GM11168 (cell line): ENCODE measurements at regions not wholly inside any gene's neighbourhood (a gene's known extent, or its start where the extent isn't known, plus 50 kb on each side); places are given as distances from the start of the nearest gene placed in this dataset.
"Not testable (repeated sequence)": the region's sequence is repeated elsewhere in the genome, so short reads cannot be mapped to it uniquely, and the experiment has no call there.

ENCODE experiments used
- in situ Hi-C: fragments of 300-500 bp; cut with MboI; formaldehyde crosslinking; loops from one replicate; pipeline ENCODE4 v1.12.0; 2022; ENCODE audit warnings: low sequenced_read_pairs; ENCODE audit not compliant: unreplicated experiment

DNA sequence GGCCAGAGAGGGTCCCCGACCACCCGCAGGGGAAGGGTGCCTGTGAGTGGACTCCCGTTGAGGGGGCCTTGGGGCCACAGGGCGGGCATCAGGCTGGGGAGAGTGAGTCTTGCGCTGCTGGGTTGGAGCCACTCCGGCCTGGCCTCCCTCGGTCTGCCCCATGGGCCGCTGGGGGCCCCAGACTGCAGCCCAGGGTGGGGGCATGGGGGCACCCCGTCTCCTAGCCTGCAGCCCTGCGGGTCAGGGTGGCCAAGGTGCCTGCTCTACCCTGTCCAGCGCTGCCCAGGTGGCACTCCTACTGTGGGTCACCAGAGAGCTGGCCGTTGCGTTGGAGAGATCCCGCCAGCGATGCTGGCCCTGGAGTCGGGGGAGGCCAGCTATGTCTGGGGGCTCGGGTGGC is 186.8 kb downstream of the TMEM121 start:
- in situ Hi-C loops: loop anchor here (25.0 kb wide), 1 partner anchor 624 kb away; no protein-coding TSS in a partner anchor

DNA sequence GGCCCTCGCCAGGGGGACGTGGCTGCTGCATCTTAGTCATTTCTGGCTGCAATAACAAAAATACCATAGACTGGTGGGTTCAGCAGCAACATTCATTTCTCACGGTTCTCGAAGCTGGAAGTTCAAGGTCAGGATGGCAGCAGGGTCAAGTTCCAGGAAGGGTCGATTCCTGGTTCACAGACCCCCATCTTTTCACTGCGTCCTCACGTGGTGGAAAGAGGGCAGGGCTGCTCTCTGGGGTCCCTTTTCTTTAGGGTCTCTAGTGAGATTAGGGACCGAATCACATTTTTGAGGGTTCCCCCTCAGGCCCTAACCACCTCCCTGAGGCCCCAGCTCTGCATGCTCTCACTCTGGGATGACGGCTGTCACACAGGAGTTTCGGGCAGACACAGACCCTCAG is 187.5 kb downstream of the TMEM121 start:
- in situ Hi-C loops: loop anchor here (25.0 kb wide), 1 partner anchor 623 kb away; no protein-coding TSS in a partner anchor

DNA sequence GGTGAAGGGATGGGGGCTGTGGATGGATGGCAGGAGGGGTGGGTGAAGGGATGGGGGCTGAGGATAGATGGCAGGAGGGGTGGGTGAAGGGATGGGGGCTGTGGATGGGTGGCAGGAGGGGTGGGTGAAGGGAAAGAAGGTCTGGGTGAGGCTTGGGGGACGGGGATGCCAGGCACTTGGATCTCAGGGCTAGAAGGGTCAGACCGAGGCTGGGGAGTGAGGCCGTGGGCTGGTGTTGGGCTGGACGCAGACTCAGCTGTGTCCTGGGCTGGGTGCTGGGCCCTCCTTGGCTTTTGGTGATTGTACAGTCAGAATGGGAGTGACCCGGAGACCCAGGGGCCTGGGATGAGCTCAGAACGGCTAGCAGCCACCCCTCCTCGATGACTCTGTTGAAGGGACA is 192.4 kb downstream of the TMEM121 start:
- in situ Hi-C loops: loop anchor here (25.0 kb wide), 1 partner anchor 619 kb away; no protein-coding TSS in a partner anchor

DNA sequence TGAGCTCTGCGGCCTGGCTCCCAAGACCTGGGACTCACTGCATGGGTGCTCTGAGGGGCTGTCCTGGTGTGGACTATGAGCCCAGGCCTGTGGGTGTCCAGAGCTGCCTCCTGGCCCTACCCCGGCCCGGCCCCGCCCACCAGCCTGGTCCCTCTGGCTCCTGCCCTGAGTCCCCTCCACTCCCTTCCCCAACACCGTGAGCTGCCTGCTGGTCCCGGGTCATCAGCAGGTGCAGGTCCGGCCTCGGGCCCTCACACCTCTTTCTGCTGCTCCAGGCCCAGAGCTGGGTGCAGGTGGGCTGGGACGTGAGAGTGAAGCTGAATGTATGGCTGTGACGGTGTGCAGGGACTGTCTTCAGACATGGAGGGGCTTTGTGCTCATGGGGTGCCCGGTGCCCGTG is 193.7 kb downstream of the TMEM121 start:
- in situ Hi-C loops: loop anchor here (25.0 kb wide), 1 partner anchor 617 kb away; no protein-coding TSS in a partner anchor

DNA sequence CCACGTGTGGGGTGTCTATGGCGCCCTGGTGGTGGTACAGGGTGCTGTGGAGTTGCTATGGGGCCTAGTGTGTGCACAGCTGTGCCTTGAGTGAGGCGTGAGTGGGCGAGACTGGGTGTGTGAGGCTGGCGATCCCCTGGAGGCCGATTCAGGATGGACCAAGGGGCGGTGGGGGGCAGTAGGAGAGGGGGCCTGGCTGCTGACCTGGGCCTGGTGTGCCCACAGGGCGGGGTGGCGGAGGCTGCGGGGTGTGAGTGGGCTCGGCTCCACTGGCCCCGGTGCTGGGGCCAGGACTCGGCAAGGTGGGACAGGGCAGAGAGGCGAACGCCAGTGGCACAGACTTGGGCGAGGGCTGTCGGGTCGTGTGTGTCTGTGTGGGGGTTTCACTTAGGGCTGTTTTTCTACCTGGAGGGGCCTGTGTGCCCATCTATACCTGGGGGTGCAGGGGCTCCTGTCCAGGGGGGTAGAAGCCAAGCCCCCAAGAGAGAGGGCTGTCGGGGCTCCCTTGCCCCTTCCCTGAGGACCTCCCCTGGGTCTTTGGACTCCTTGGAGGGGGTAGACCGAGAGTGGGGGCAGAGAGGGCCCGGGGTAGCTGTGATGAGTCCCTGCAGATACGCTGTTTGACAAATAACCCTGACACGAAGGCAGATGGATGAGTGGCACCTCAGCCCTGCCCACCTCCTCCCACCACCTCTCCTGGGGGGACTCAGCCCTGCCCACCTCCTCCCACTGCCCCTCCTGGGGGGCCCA is 194.6 kb downstream of the TMEM121 start:
- in situ Hi-C loops: loop anchor here (25.0 kb wide), 1 partner anchor 616 kb away; no protein-coding TSS in a partner anchor

- in situ Hi-C loops: loop anchor here (25.0 kb wide), 1 partner anchor 616 kb away; no protein-coding TSS in a partner anchor
Observed at GRCh38 chr14:105721602-105721970, 195.2 kb downstream of the TMEM121 start.

DNA sequence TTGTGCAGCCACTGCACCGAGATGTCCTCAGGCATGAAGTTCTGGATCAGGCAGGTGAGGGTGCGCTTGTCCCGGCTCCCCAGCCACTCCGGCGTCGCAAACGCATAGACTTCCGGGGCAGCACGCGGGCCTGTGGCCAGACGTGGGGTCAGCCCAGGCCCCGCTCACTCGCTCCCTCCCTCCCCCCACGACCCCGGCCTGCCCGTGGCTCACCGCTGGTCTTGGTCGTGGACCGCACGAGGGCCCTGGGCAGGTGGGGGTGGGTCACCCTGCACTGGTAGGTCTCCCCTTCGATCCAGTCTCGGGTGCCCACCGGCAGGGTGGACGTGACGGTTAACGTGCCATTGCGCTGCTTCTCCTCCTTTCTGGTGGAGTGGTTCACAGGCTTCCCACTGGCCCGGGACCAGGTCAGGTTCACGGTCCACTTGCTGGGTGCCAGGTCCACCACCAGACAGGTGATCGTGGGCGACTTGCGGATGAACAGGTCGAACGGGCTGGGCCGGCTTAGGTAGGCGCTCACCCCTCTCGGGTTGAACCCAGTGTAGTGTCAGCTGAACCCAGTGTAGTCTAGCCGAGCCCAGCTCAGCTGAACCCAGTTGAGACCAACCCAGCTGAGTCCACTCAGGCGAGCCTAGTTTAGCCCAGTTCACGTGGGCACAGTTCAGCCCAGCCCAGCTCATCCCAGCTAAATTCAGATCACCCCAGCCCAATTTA is 195.8 kb downstream of the TMEM121 start:
- in situ Hi-C loops: loop anchor here (25.0 kb wide), 1 partner anchor 615 kb away; no protein-coding TSS in a partner anchor

GRCh38 chr14:105723271-105723670 is 196.9 kb downstream of the TMEM121 start:
- in situ Hi-C loops: loop anchor here (25.0 kb wide), 1 partner anchor 614 kb away; no protein-coding TSS in a partner anchor

DNA sequence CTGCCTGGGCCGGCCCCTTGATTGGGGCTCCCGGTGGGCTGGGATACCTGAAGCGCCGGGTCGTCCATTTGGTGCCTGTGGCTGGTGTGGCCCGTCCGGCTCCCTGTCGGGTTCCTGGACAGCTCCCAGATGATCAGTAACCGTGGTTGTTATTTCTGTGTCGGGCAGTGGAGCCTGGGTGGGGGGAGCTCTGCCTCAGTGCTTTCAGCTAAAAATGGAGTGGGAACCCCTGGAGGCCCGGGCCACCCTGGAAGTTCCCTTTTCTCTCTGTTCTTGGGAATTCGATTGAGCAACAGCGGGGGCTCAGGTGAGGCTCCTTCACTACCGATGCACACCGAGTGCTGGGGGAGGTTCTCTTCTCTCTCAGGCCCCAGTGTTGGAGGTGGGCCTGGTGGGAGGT is 197.4 kb downstream of the TMEM121 start:
- in situ Hi-C loops: loop anchor here (25.0 kb wide), 1 partner anchor 614 kb away; no protein-coding TSS in a partner anchor

GRCh38 chr14:105729825-105730368 is 203.5 kb downstream of the TMEM121 start:
- in situ Hi-C loops: not testable (repeated sequence)

DNA sequence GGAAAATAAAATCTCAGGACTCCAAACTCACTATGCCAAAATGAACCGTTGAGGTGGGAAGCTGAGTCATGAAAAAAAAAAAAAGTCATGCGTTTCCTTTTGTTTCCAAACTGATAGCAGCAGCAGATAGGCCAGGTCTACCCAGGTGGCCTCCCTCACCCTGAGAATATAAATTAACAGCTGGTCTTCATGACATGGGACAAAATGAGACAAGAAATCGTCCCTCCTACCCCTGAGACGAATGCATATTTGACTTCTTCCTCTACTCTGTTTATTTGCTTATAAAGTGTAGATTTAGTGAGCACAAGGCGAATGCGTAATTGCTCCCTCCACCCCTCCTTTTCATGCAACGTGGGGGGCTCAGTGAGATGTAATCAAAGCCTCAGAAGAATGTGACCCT is 204.3 kb downstream of the TMEM121 start:
- in situ Hi-C loops: not testable (repeated sequence)

DNA sequence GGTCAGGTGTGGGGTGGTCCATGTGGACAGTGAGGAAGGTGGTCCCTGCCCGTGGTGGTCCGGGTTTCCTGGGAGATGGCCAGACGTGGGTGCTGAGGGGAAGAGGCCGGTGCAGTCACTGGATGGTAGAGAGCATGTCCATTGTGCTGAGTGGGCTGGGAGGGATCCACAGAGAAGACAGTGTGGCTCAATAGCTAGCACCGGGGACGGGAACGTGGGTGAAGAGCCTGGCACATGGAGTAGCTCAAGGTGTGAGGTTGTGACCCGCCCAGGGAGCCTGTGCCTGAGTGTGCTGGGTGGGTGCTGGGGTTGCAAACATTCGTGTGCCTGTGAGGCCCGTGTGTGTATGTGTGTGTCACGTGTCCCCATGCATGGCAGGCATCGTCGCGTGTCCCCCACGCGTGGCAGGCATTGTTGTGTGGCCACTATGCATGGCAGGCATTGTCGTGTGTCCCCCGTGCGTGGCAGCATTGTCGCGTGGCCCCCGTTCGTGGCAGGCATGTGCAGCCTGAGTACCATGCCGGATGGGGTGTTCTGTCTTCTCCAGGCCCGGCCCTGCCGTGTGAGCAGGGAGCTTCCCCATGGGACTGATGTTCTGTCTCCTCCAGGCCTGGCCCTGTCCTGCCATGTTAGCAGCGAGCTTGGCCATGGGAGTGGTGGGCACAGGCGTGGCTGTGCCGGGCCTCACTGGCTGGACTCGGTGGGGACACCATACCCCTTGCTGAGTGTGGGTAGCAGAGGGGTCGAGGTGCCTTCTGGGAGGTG is 205.0 kb downstream of the TMEM121 start:
- in situ Hi-C loops: not testable (repeated sequence)

- in situ Hi-C loops: no loop called here
Observed at GRCh38 chr14:105733081-105734065, 207.0 kb downstream of the TMEM121 start.

- in situ Hi-C loops: not testable (repeated sequence)
Observed at GRCh38 chr14:105734241-105734640, 207.9 kb downstream of the TMEM121 start.

DNA sequence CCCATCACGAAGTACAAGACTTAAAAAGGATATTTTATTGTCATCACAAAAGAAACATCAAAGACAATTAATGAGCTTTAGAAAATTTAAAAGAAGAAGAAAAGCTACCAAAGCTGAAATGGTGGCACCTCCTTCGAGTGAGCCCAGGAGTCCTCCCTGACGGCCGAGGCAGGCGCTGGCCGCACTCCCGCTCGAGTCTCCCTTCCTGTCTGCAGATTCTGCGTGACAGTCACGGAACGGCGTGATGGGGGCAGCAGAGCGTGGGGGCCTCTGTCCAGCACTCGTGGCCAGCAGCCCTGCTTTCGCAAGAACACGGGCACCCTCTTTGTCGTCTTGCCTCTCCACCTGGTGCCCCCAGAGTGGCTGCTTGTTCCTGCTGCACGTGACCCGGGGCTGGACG is 209.9 kb downstream of the TMEM121 start:
- in situ Hi-C loops: not testable (repeated sequence)

- in situ Hi-C loops: no loop called here
Observed at GRCh38 chr14:105737504-105738246, 211.3 kb downstream of the TMEM121 start.

DNA sequence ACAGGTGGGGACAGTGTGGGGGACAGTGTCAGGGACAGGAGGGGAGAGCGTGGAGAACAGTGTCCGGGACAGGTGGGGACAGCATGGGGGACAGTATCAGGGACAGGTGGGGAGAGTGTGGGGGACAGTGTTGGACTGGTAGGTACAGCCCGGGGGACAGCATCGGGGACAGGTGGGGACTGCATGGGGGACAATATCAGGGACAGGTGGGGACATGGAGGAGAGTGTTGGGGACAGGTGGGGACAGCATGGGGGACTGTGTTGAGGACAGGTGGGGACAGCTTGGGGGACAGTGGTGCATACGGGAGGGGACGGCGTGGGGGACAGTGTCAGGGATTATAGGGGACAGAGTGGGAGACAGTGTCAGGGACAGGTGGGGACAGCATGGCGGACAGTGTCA is 212.3 kb downstream of the TMEM121 start:
- in situ Hi-C loops: no loop called here
